Loucy (cell line): ENCODE measurements at regions not wholly inside any gene's neighbourhood (a gene's known extent, or its start where the extent isn't known, plus 50 kb on each side); places are given as distances from the start of the nearest gene placed in this dataset.

Source experiments
- H2AFZ ChIP-seq: fragments of 200-600 bp; sonication (generic); 2 replicates; pipeline ENCODE4 v1.6.0; 2016; ENCODE audit warnings: antibody characterized with exemption, mild to moderate bottlenecking, low read length, moderate library complexity
- H3F3A ChIP-seq: fragments of 200-600 bp; 2 replicates; pipeline ENCODE4 v1.6.0; 2016; ENCODE audit warnings: antibody characterized with exemption, low read depth, mild to moderate bottlenecking
- H3K27me3 ChIP-seq: fragments of 200-600 bp; sonication (generic); 2 replicates; pipeline ENCODE4 v1.6.1; 2014; ENCODE audit warnings: low read length, mild to moderate bottlenecking; ENCODE audit not compliant: insufficient read depth, poor library complexity, severe bottlenecking
- H3K36me3 ChIP-seq: fragments of 200-600 bp; sonication (generic); 2 replicates; pipeline ENCODE4 v1.6.1; 2016; ENCODE audit warnings: low read length; ENCODE audit not compliant: insufficient read depth
- H3K4me1 ChIP-seq: fragments of 200-600 bp; sonication (generic); 2 replicates; pipeline ENCODE4 v1.5.1; 2014; ENCODE audit warnings: low read length, mild to moderate bottlenecking; ENCODE audit not compliant: insufficient read depth, poor library complexity, severe bottlenecking
- H3K4me2 ChIP-seq: fragments of 200-600 bp; sonication (generic); 2 replicates; pipeline ENCODE4 v1.6.0; 2014; ENCODE audit warnings: antibody characterized with exemption, low read length, low read depth, mild to moderate bottlenecking; ENCODE audit not compliant: poor library complexity, severe bottlenecking
- H3K4me3 ChIP-seq: fragments of 200-600 bp; sonication (generic); 2 replicates; pipeline ENCODE4 v1.5.1; 2014; ENCODE audit warnings: low read length, mild to moderate bottlenecking, mixed read lengths; ENCODE audit not compliant: poor library complexity, severe bottlenecking
- H3K79me2 ChIP-seq: fragments of 200-600 bp; sonication (generic); 2 replicates; pipeline ENCODE4 v1.6.1; 2014; ENCODE audit warnings: low read length; ENCODE audit not compliant: insufficient read depth
- H3K9ac ChIP-seq: fragments of 200-600 bp; sonication (generic); 2 replicates; pipeline ENCODE4 v1.6.0; 2014; ENCODE audit warnings: mild to moderate bottlenecking, low read depth, low read length, moderate library complexity; ENCODE audit not compliant: poor library complexity, severe bottlenecking
- H3K9me2 ChIP-seq: fragments of 200-600 bp; sonication (generic); replicated peaks from 2 replicates; pipeline ENCODE4 v1.6.1; 2016; ENCODE audit warnings: low read depth, low read length, mixed read lengths
- H3K9me3 ChIP-seq: fragments of 200-600 bp; sonication (generic); 2 replicates; pipeline ENCODE4 v1.6.1; 2014; ENCODE audit warnings: mild to moderate bottlenecking, antibody characterized with exemption, low read length, low read depth; ENCODE audit not compliant: insufficient read depth
- H4K20me1 ChIP-seq: fragments of 200-600 bp; sonication (generic); 2 replicates; pipeline ENCODE4 v1.6.0; 2014; ENCODE audit warnings: antibody characterized with exemption, low read length, mild to moderate bottlenecking; ENCODE audit not compliant: insufficient read depth, poor library complexity, severe bottlenecking
- EZH2phosphoT487 ChIP-seq: fragments of 200-600 bp; IDR thresholded peaks from 2 replicates; pipeline ENCODE4 v1.6.1; 2018; ENCODE audit warnings: antibody characterized with exemption, mild to moderate bottlenecking, moderate library complexity, borderline replicate concordance
- TF ChIP-seq, protein P1 (sequence below): fragments of 200-600 bp; sonication (generic); conservative IDR thresholded peaks from 2 replicates; pipeline ENCODE4 v1.5.1; 2014; ENCODE audit warnings: mild to moderate bottlenecking, antibody characterized with exemption, low read length

DNA sequence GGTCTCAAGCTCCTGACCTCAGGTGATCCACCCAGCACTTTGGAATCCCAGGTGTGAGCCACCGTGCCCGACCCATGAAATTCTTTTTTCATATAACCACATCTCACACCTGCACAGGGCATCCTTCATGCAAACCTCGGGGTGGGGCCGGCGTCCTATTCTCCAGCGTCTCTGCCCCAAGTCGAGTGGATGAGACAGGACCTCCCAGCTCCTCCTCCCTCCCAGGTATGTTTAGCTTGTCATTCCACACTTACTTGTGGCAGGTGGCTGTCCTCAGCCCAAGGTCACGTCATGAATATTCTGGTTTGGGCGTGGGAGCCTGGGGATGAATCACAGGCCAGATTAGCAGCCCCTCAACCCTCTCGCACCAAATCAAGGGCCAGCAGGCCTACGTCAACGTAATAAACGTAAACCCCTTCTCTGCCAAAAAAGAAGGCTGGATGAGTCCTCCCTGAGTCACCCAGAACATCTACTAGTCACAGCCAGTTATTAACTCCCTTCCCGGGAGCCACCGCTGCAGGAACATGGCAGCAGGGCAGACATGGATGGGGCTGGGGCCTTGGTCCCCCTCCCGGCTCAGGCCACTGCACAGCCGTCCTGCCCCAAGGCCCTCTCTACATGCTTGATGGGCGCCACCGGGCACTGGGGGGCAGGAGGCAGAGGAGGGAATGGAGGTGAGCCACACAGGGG, 91.7 kb downstream of the YTHDF1 start:
- Histone ChIP-seq H3K4me1 (no peaks in the 10 kb centered on the region), H3K4me3 (no peak overlapping the region), H3K79me2 (no peaks in the 10 kb centered on the region), H3K27me3 (no peaks in the 10 kb centered on the region), H3K9ac (no peak overlapping the region), H3F3A (no peaks in the 10 kb centered on the region), H3K9me2 (no peaks in the 10 kb centered on the region), H3K36me3 (no peaks in the 10 kb centered on the region), H3K4me2 (no peak overlapping the region), H2AFZ (no peak overlapping the region), H4K20me1 (no peaks in the 10 kb centered on the region), H3K9me3 (no peaks in the 10 kb centered on the region)
- no peak for TF ChIP-seq EZH2phosphoT487
- TF ChIP-seq, protein P1, sequence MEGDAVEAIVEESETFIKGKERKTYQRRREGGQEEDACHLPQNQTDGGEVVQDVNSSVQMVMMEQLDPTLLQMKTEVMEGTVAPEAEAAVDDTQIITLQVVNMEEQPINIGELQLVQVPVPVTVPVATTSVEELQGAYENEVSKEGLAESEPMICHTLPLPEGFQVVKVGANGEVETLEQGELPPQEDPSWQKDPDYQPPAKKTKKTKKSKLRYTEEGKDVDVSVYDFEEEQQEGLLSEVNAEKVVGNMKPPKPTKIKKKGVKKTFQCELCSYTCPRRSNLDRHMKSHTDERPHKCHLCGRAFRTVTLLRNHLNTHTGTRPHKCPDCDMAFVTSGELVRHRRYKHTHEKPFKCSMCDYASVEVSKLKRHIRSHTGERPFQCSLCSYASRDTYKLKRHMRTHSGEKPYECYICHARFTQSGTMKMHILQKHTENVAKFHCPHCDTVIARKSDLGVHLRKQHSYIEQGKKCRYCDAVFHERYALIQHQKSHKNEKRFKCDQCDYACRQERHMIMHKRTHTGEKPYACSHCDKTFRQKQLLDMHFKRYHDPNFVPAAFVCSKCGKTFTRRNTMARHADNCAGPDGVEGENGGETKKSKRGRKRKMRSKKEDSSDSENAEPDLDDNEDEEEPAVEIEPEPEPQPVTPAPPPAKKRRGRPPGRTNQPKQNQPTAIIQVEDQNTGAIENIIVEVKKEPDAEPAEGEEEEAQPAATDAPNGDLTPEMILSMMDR, result no peak

DNA sequence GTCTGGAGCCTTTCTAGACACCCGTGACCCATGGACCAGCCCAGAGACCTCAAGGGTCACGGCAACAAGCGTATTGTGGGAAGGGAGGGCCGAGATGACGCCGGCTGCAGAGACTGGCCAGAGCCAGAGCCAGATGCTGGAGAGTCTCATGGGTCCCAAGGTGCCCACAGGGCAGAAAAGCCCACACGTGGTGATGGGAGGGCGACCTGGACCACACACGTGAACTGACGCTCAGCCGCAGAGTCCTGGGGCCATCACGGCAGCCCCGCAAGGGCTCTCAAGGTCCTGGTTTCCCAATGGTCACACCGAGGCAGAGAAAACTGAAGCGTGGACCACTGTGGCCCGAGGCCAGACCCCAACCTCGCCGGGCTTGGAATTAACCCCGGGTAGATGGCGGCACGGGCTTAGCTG, 92.6 kb downstream of the YTHDF1 start:
- no peaks in the 10 kb centered on the region for H3K9me3 ChIP-seq
- H3K27me3 ChIP-seq, result no peaks in the 10 kb centered on the region
- no peak overlapping the region for H3K4me3 ChIP-seq

DNA sequence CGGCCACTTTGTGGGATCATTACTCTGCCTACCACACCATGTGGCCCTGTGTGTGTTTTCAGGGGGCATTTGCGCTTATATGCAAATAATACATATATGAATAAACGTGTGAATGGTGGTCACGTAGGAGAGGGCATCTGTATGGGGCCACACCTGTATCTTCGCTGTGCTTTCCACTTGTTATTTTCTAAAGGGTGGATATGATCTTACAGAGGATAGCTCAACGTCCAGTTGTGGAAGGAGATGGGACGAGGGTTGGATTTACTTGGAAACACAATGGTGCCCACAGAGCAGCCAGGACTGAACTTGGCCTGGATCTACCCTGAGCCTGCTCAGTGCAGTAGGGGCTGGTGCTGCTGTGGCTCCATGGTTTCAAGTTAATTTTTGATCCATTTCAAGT, 93.3 kb downstream of the YTHDF1 start:
- TF ChIP-seq EZH2phosphoT487, result no peak
- TF ChIP-seq, protein P1, result no peak
- Histone ChIP-seq H3K36me3 (no peaks in the 10 kb centered on the region), H3K9me2 (no peaks in the 10 kb centered on the region), H3K4me3 (no peak overlapping the region), H2AFZ (no peak overlapping the region), H3K4me2 (no peak overlapping the region), H3K9ac (no peak overlapping the region), H3K4me1 (no peaks in the 10 kb centered on the region), H4K20me1 (no peaks in the 10 kb centered on the region), H3K79me2 (no peaks in the 10 kb centered on the region), H3F3A (no peaks in the 10 kb centered on the region), H3K9me3 (no peaks in the 10 kb centered on the region), H3K27me3 (no peaks in the 10 kb centered on the region)

More for the DNA sequence above, 92.6 kb downstream of the YTHDF1 start:
- Histone ChIP-seq H3K4me2 (no peak overlapping the region), H3K79me2 (no peaks in the 10 kb centered on the region), H2AFZ (no peak overlapping the region), H3K36me3 (no peaks in the 10 kb centered on the region), H3K9me2 (no peaks in the 10 kb centered on the region), H3F3A (no peaks in the 10 kb centered on the region), H3K9ac (no peak overlapping the region), H3K4me1 (no peaks in the 10 kb centered on the region), H4K20me1 (no peaks in the 10 kb centered on the region)
- TF ChIP-seq, protein P1, result no peak
- no peak for TF ChIP-seq EZH2phosphoT487
